B cell (primary cell): ENCODE measurements at regions not wholly inside any gene's neighbourhood (a gene's known extent, or its start where the extent isn't known, plus 50 kb on each side); places are given as distances from the start of the nearest gene placed in this dataset.

Source experiments
- ATAC-seq: fragments of 200-7000 bp; cut with Tn5 transposase; one replicate; pipeline ENCODE4 v1.10.0; 2021; ENCODE audit warnings: low read depth, mild to moderate bottlenecking, moderate number of reproducible peaks, moderate library complexity
- CTCF ChIA-PET: fragments of 350-600 bp; sonication (Branson Sonifier 250); formaldehyde crosslinking; loops from one replicate; lab custom pipeline; 2021; ENCODE audit warnings: antibody characterized with exemption, inconsistent platforms; lab: Charles Lee
- POLR2A ChIA-PET: fragments of 350-600 bp; sonication (Branson Sonifier 250); formaldehyde crosslinking; loops from one replicate; lab custom pipeline; 2021; ENCODE audit warnings: antibody characterized with exemption; lab: Charles Lee
- DNase-seq: peaks from one replicate; pipeline ENCODE4 v3.0.0; 2013
- H2AFZ ChIP-seq: 2 replicates; pipeline ENCODE4 v1.6.1; 2012; ENCODE audit warnings: mild to moderate bottlenecking, low read depth, low read length; ENCODE audit not compliant: insufficient read depth, poor library complexity, severe bottlenecking
- H3K27ac ChIP-seq, 2 donors: 1 replicate in 1 of 2; 2 replicates in 1 of 2; pipeline ENCODE4 v1.5.1; 2012 to 2013; ENCODE audit warnings: low read length in 2 of 2, mild to moderate bottlenecking in 2 of 2, moderate library complexity in 1 of 2
- H3K27me3 ChIP-seq, 4 experiments: fragments of 200-600 bp in 1 of 4; sonication (generic) in 1 of 4; replicated peaks in 1 of 4; 1 replicate in 2 of 4; 2 replicates in 2 of 4; pipeline versions ENCODE4 v1.6.1 to v1.7.0; 2013 to 2016; ENCODE audit warnings: low read length in 3 of 4, mild to moderate bottlenecking in 2 of 4, mixed read lengths in 1 of 4, moderate library complexity in 1 of 4; ENCODE audit not compliant: insufficient read depth in 4 of 4, control insufficient read depth in 3 of 4; ENCODE audit errors: control extremely low read depth in 1 of 4
- H3K36me3 ChIP-seq, 2 experiments: replicated peaks in 1 of 2; 1 replicate in 1 of 2; 2 replicates in 1 of 2; pipeline versions ENCODE4 v1.6.1 to v1.7.1; 2013; ENCODE audit warnings: low read length in 1 of 2; ENCODE audit not compliant: insufficient read depth in 2 of 2, control insufficient read depth in 1 of 2; ENCODE audit errors: control extremely low read depth in 1 of 2, extremely low read depth in 1 of 2
- H3K4me1 ChIP-seq, 2 donors: fragments of 200-600 bp in 1 of 2; sonication (generic) in 1 of 2; 1 replicate in 1 of 2; 2 replicates in 1 of 2; pipeline versions ENCODE4 v1.5.1 to v1.6.1; 2013 to 2017; ENCODE audit warnings: low read length in 2 of 2; ENCODE audit not compliant: control insufficient read depth in 2 of 2, insufficient read depth in 2 of 2
- H3K4me2 ChIP-seq: replicated peaks from 2 replicates; pipeline ENCODE3; 2012; ENCODE audit warnings: mild to moderate bottlenecking, low read depth, low read length; ENCODE audit not compliant: poor library complexity, severe bottlenecking
- H3K4me3 ChIP-seq, 5 experiments: fragments of 200-600 bp in 1 of 5; sonication (generic) in 1 of 5; 1 replicate in 3 of 5; 2 replicates in 2 of 5; pipeline versions ENCODE4 v1.5.1 to v1.7.0; 2011 to 2016; ENCODE audit warnings: low read length in 4 of 5, mild to moderate bottlenecking in 4 of 5, low read depth in 2 of 5, control low read depth in 1 of 5, moderate library complexity in 1 of 5; ENCODE audit not compliant: insufficient read depth in 1 of 5; ENCODE audit errors: control extremely low read depth in 1 of 5, extremely low read depth in 1 of 5
- H3K79me2 ChIP-seq: fragments of 200-600 bp; sonication (generic); one replicate; pipeline ENCODE4 v1.6.0; 2016; ENCODE audit warnings: low read length; ENCODE audit not compliant: control insufficient read depth, insufficient read depth
- H3K9ac ChIP-seq: fragments of 200-600 bp; sonication (generic); 2 replicates; pipeline ENCODE4 v1.6.1; 2017; ENCODE audit warnings: mild to moderate bottlenecking, low read length, moderate library complexity
- H3K9me3 ChIP-seq, 3 donors: one replicate each; pipeline versions ENCODE4 v1.6.1 to v1.7.1; 2013; ENCODE audit warnings: low read length in 2 of 3; ENCODE audit not compliant: control insufficient read depth in 2 of 3, insufficient read depth in 1 of 3; ENCODE audit errors: control extremely low read depth in 1 of 3
- H4K20me1 ChIP-seq: 2 replicates; pipeline ENCODE4 v1.6.0; 2012; ENCODE audit warnings: mild to moderate bottlenecking, low read length; ENCODE audit not compliant: insufficient read depth, control insufficient read depth, poor library complexity, severe bottlenecking
- H3K27ac Mint-ChIP-seq: one replicate; pipeline ENCODE4 v1.8.0; 2021; ENCODE audit warnings: mixed read lengths
- H3K27me3 Mint-ChIP-seq: one replicate; pipeline ENCODE4 v1.8.0; 2021; ENCODE audit warnings: mixed read lengths
- H3K4me1 Mint-ChIP-seq: one replicate; pipeline ENCODE4 v1.8.0; 2021; ENCODE audit warnings: mixed read lengths
- H3K4me3 Mint-ChIP-seq: one replicate; pipeline ENCODE4 v1.8.0; 2021; ENCODE audit warnings: mixed read lengths
- H3K9me3 Mint-ChIP-seq: one replicate; pipeline ENCODE4 v1.8.0; 2022; ENCODE audit warnings: mixed read lengths; ENCODE audit not compliant: insufficient read depth
- EZH2 ChIP-seq: IDR thresholded peaks from 2 replicates; pipeline ENCODE4 v1.6.1; 2012; ENCODE audit warnings: borderline replicate concordance, low read depth, mild to moderate bottlenecking, moderate library complexity, low read length; ENCODE audit not compliant: insufficient read depth, poor library complexity, severe bottlenecking
- WGBS: methylation state at CpG from one replicate; pipeline ENCODE4 v1.1.5; 2013; ENCODE audit warnings: missing lambda C conversion rate; ENCODE audit not compliant: insufficient coverage; 5-methylcytosine and 5-hydroxymethylcytosine counted together
- intact Hi-C: fragments of 100-400 bp; cut with micrococcal nuclease; formaldehyde crosslinking; loops from one replicate; pipeline ENCODE4 v1.10.0; 2022
- TF ChIP-seq, protein P1 (sequence below): fragments of 200-600 bp; IDR thresholded peaks from one replicate; pipeline ENCODE4 v1.8.0; 2022; ENCODE audit warnings: antibody characterized with exemption, mild to moderate bottlenecking

DNA sequence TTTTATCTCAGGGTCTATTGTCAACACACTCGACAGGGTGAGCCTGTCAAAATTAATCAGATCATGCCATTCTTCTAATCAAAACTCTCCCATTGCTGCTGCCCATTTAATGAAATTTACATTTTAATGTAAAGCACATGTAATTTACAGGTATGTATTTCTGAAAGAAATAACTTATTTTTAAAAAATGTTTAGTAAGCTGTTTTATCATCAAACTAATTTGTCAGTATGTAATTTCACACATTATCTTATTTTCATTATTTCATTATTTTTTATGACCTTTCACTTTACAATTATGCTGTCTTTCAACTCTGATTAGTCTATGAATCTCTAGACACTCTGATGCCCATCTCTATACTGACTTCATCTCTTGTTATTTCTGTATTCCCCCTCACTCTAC lies 467.8 kb downstream of the ZNF804A start:
- Histone ChIP-seq H3K4me2 (no peak overlapping the region), H3K4me3 (no peak overlapping the region), H3K9me3 (no peaks in the 10 kb centered on the region), H3K4me1 (no peaks in the 10 kb centered on the region), H2AFZ (no peak overlapping the region), H3K79me2 (no peaks in the 10 kb centered on the region), H3K36me3 (no peaks in the 10 kb centered on the region), H3K27me3 (no peaks in the 10 kb centered on the region), H3K9ac (no peak overlapping the region), H4K20me1 (no peaks in the 10 kb centered on the region), H3K27ac (no peak overlapping the region)
- no peaks in the 10 kb centered on the region for H3K9me3 Mint-ChIP-seq
- ChIA-PET CTCF (no interaction called here), POLR2A (no interaction called here)
- no peak for TF ChIP-seq EZH2
- TF ChIP-seq, protein P1, sequence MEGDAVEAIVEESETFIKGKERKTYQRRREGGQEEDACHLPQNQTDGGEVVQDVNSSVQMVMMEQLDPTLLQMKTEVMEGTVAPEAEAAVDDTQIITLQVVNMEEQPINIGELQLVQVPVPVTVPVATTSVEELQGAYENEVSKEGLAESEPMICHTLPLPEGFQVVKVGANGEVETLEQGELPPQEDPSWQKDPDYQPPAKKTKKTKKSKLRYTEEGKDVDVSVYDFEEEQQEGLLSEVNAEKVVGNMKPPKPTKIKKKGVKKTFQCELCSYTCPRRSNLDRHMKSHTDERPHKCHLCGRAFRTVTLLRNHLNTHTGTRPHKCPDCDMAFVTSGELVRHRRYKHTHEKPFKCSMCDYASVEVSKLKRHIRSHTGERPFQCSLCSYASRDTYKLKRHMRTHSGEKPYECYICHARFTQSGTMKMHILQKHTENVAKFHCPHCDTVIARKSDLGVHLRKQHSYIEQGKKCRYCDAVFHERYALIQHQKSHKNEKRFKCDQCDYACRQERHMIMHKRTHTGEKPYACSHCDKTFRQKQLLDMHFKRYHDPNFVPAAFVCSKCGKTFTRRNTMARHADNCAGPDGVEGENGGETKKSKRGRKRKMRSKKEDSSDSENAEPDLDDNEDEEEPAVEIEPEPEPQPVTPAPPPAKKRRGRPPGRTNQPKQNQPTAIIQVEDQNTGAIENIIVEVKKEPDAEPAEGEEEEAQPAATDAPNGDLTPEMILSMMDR = no peak
- no peaks in the 10 kb centered on the region for H3K4me1 Mint-ChIP-seq
- DNase-seq (no peak), ATAC-seq (no peak)
- H3K4me3 Mint-ChIP-seq = no peak overlapping the region
- no peak overlapping the region for H3K27ac Mint-ChIP-seq
- WGBS = no CpG with 5 or more reads among the region's 1 CpG
- H3K27me3 Mint-ChIP-seq = no peaks in the 10 kb centered on the region
- intact Hi-C loops = no loop called here

DNA sequence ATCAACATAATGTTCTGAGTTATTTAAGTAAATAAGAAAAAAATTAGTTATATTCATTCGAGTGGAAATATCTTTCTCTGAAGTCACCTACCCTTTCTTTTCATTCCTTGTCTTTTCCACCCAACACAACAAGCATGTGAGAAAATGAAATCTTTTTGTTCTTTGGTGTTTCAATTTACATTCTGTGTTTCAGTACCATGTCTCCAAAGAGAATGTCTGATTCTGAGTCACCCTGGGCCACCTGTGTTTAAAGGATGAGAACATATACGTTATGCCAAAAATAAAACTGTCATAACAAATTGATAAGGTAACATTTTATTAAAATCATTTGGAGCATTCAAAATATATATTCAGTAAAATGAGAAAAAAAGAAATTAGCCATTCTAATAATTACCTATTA lies 470.8 kb downstream of the ZNF804A start:
- ChIA-PET POLR2A (no interaction called here), CTCF (no interaction called here)
- Histone ChIP-seq H2AFZ (no peak overlapping the region), H4K20me1 (no peaks in the 10 kb centered on the region), H3K36me3 (no peaks in the 10 kb centered on the region), H3K27me3 (no peaks in the 10 kb centered on the region), H3K79me2 (no peaks in the 10 kb centered on the region), H3K9me3 (no peaks in the 10 kb centered on the region), H3K4me1 (no peaks in the 10 kb centered on the region), H3K9ac (no peak overlapping the region), H3K27ac (no peak overlapping the region), H3K4me2 (no peak overlapping the region), H3K4me3 (no peak overlapping the region)
- no peaks in the 10 kb centered on the region for H3K4me1 Mint-ChIP-seq
- H3K4me3 Mint-ChIP-seq = no peak overlapping the region
- no peaks in the 10 kb centered on the region for H3K9me3 Mint-ChIP-seq
- no CpG with 5 or more reads among the region's 2 CpGs for WGBS
- intact Hi-C loops = no loop called here
- DNase-seq (no peak), ATAC-seq (no peak)
- no peak for TF ChIP-seq EZH2
- TF ChIP-seq, protein P1 = no peak
- no peak overlapping the region for H3K27ac Mint-ChIP-seq
- H3K27me3 Mint-ChIP-seq = no peaks in the 10 kb centered on the region
